HepG2 (cell line): ENCODE measurements at regions not wholly inside any gene's neighbourhood (a gene's known extent, or its start where the extent isn't known, plus 50 kb on each side); places are given as distances from the start of the nearest gene placed in this dataset.

Experiments
- ATAC-seq: fragments of 200-7000 bp; cut with Tn5 transposase; 3 replicates; pipeline ENCODE4 v1.9.1; 2020; ENCODE audit warnings: mild to moderate bottlenecking, moderate library complexity
- BruUV-seq: library from RNA; stranded (reverse); fragments of 400-500 nt; replicated peaks from 2 replicates; lab custom pipeline; 2021; lab: Mats Ljungman, UMichigan
- CTCF ChIA-PET: fragments of 300-600 bp; formaldehyde crosslinking; extraction: SDS; loops from one replicate; lab custom pipeline; 2021; ENCODE audit warnings: low total read pairs, inconsistent platforms, low intra/inter-chr PET ratio; lab: Yijun Ruan, JAX
- POLR2A ChIA-PET: fragments of 350-600 bp; sonication (Branson Sonifier 250); formaldehyde crosslinking; loops from one replicate; lab custom pipeline; 2020; ENCODE audit warnings: antibody characterized with exemption, inconsistent platforms; lab: Yijun Ruan, JAX
- DNase-seq: peaks from one replicate; pipeline ENCODE4 v3.0.0-alpha.2; 2015; ENCODE audit warnings: low spot score
- FAIRE-seq: peaks from 3 replicates; lab custom pipeline; 2011; peaks lifted over from hg19 to GRCh38; lab: Jason Lieb, UNC
- H2AFZ ChIP-seq: one replicate; pipeline ENCODE4 v1.6.1; 2011; ENCODE audit warnings: low read length, inconsistent platforms
- H3K27ac ChIP-seq: fragments of 300-600 bp; 3 replicates; pipeline ENCODE4 v1.8.0; 2011; ENCODE audit warnings: mixed run types, mild to moderate bottlenecking, mixed read lengths, low read length, inconsistent platforms; ENCODE audit not compliant: insufficient read depth; ENCODE audit errors: extremely low read length
- H3K27me3 ChIP-seq, 2 experiments: fragments of 200-600 bp in 1 of 2; 2 replicates in 1 of 2; 3 replicates in 1 of 2; pipeline versions ENCODE4 v1.6.0 to v1.8.0; 2011; ENCODE audit warnings: low read length in 2 of 2, mild to moderate bottlenecking in 2 of 2, moderate library complexity in 2 of 2, inconsistent platforms in 1 of 2; ENCODE audit not compliant: insufficient read depth in 2 of 2, control insufficient read depth in 1 of 2
- H3K36me3 ChIP-seq, 2 experiments: fragments of 200-600 bp in 1 of 2; replicated peaks in 1 of 2; 2 replicates in 1 of 2; 3 replicates in 1 of 2; pipeline versions ENCODE4 v1.5.1 to v1.8.0; 2011; ENCODE audit warnings: low read length in 2 of 2, inconsistent platforms in 1 of 2; ENCODE audit not compliant: insufficient read depth in 2 of 2, control insufficient read depth in 1 of 2
- H3K4me1 ChIP-seq: 2 replicates; pipeline ENCODE4 v1.5.1; 2012; ENCODE audit warnings: low read length, inconsistent platforms; ENCODE audit not compliant: insufficient read depth
- H3K4me2 ChIP-seq: 2 replicates; pipeline ENCODE4 v1.6.0; 2011; ENCODE audit warnings: low read depth, low read length, inconsistent platforms
- H3K4me3 ChIP-seq, 3 experiments: fragments of 200-600 bp in 1 of 3; sonication (generic), shearing (Covaris generic) in 1 of 3; replicated peaks in 1 of 3; 2 replicates each; pipeline ENCODE4 v1.5.1; 2011 to 2016; ENCODE audit warnings: low read length in 3 of 3, inconsistent platforms in 2 of 3, low read depth in 2 of 3, mild to moderate bottlenecking in 2 of 3, control low read depth in 1 of 3, mixed read lengths in 1 of 3; ENCODE audit not compliant: insufficient read depth in 1 of 3
- H3K79me2 ChIP-seq: one replicate; pipeline ENCODE4 v1.6.1; 2011; ENCODE audit warnings: low read length, inconsistent platforms; ENCODE audit not compliant: insufficient read depth
- H3K9ac ChIP-seq: 2 replicates; pipeline ENCODE4 v1.6.0; 2011; ENCODE audit warnings: mild to moderate bottlenecking, low read depth, low read length, inconsistent platforms; ENCODE audit not compliant: insufficient read depth
- H3K9me3 ChIP-seq: 2 replicates; pipeline ENCODE4 v1.5.1; 2012; ENCODE audit warnings: mild to moderate bottlenecking, low read length
- H4K20me1 ChIP-seq: 2 replicates; pipeline ENCODE4 v1.6.0; 2011; ENCODE audit warnings: inconsistent platforms, mild to moderate bottlenecking, low read length, moderate library complexity; ENCODE audit not compliant: insufficient read depth
- CCDC6 ChIP-seq: sonication (generic); formaldehyde crosslinking; IDR thresholded peaks from 2 replicates; pipeline ENCODE4 v1.8.1; 2022; ENCODE audit warnings: mild to moderate bottlenecking, missing genetic modification reagents, moderate library complexity
- GFI1 ChIP-seq: sonication (generic); formaldehyde crosslinking; IDR thresholded peaks from 2 replicates; pipeline ENCODE4 v1.5.0; 2020; ENCODE audit warnings: missing genetic modification reagents, mild to moderate bottlenecking, borderline replicate concordance
- GMEB2 ChIP-seq: IDR thresholded peaks from 2 replicates; pipeline ENCODE4 v1.6.1; 2016; ENCODE audit warnings: missing biosample characterization, missing genetic modification reagents, low read depth
- HES4 ChIP-seq: sonication (generic); formaldehyde crosslinking; IDR thresholded peaks from 2 replicates; pipeline ENCODE4 v1.9.0; 2021; ENCODE audit warnings: mild to moderate bottlenecking, missing genetic modification reagents, borderline replicate concordance
- KDM3A ChIP-seq: IDR thresholded peaks from 2 replicates; pipeline ENCODE4 v1.6.1; 2018; ENCODE audit warnings: low read depth, missing compliant biosample characterization
- NCOR1 ChIP-seq: fragments of 200-600 bp; sonication (generic); IDR thresholded peaks from 2 replicates; pipeline ENCODE4 v1.7.0; 2017; ENCODE audit warnings: antibody characterized with exemption, low read length, borderline replicate concordance
- NFYC ChIP-seq: IDR thresholded peaks from 2 replicates; pipeline ENCODE4 v1.6.1; 2016; ENCODE audit warnings: missing genetic modification reagents, missing compliant biosample characterization
- POLR2A ChIP-seq, 2 experiments: IDR thresholded peaks; 2 replicates each; pipeline ENCODE4 v1.6.1; 2011; ENCODE audit warnings: low read depth in 2 of 2, low read length in 2 of 2, mild to moderate bottlenecking in 1 of 2, moderate library complexity in 1 of 2; ENCODE audit not compliant: insufficient read depth in 1 of 2
- SETDB1 ChIP-seq: sonication (generic); formaldehyde crosslinking; IDR thresholded peaks from 2 replicates; pipeline ENCODE4 v1.5.1; 2020; ENCODE audit warnings: missing genetic modification reagents, mild to moderate bottlenecking, borderline replicate concordance
- UBTF ChIP-seq: sonication (generic); formaldehyde crosslinking; IDR thresholded peaks from 2 replicates; pipeline ENCODE4 v1.4.0; 2020; ENCODE audit warnings: mild to moderate bottlenecking, missing genetic modification reagents
- ZBTB2 ChIP-seq: sonication (generic); formaldehyde crosslinking; IDR thresholded peaks from 2 replicates; pipeline ENCODE4 v1.8.0; 2022; ENCODE audit warnings: low read depth, missing genetic modification reagents
- ZFP82 ChIP-seq: sonication (generic); formaldehyde crosslinking; IDR thresholded peaks from 2 replicates; pipeline ENCODE4 v1.5.1; 2020; ENCODE audit warnings: mild to moderate bottlenecking, missing genetic modification reagents, borderline replicate concordance
- ZNF296 ChIP-seq: sonication (generic); formaldehyde crosslinking; conservative IDR thresholded peaks from 2 replicates; pipeline ENCODE4 v1.5.0; 2020; ENCODE audit warnings: mild to moderate bottlenecking, missing genetic modification reagents
- ZNF34 ChIP-seq: sonication (generic); formaldehyde crosslinking; IDR thresholded peaks from 2 replicates; pipeline ENCODE4 v1.4.0; 2020; ENCODE audit warnings: mild to moderate bottlenecking, missing genetic modification reagents, borderline replicate concordance
- ZNF687 ChIP-seq: sonication (generic); formaldehyde crosslinking; IDR thresholded peaks from 2 replicates; pipeline ENCODE4 v1.5.1; 2020; ENCODE audit warnings: mild to moderate bottlenecking, missing genetic modification reagents, moderate library complexity
- WGBS: methylation state at CpG from one replicate; pipeline ENCODE4 v1.1.6; 2017; ENCODE audit warnings: low lambda C conversion rate; 5-methylcytosine and 5-hydroxymethylcytosine counted together
- in situ Hi-C: cut with HindIII; loops from 2 replicates; pipeline ENCODE4 v1.10.0; 2017; ENCODE audit warnings: low pct_unique_long_range_greater_than_20kb; ENCODE audit not compliant: extremely low pct_ligation_motif_present
- intact Hi-C: fragments of 100-400 bp; cut with micrococcal nuclease; formaldehyde crosslinking; loops from one replicate; pipeline ENCODE4 v1.10.0; 2022; ENCODE audit not compliant: unreplicated experiment

GRCh38 chr6:151689499-151690201 lies 117.8 kb upstream of the ESR1 start:
- Histone ChIP-seq H3K9me3 (no peaks in the 10 kb centered on the region), H3K27me3 (0 out of 5 replicates have a peak, but pooled peaks cover 0 to 6% of the 10 kb centered on the region in 2 experiments), H3K27ac (no peak overlapping the region), H3K4me2 (no peak overlapping the region), H4K20me1 (no peaks in the 10 kb centered on the region), H3K79me2 (no peaks in the 10 kb centered on the region), H3K9ac (no peak overlapping the region), H3K4me1 (peaks cover 14% of the 10 kb centered on the region), H3K4me3 (no peak overlapping the region), H3K36me3 (no peaks in the 10 kb centered on the region), H2AFZ (no peak overlapping the region)
- 61% methylated on average over 5 of the region's 5 CpGs for WGBS
- DNase-seq (no peak), FAIRE-seq (no peak), ATAC-seq (no peak)
- ChIA-PET CTCF (no interaction called here), POLR2A (no interaction called here)
- intact Hi-C loops, result no loop called here
- no TSS peak for BruUV-seq
- in situ Hi-C loops, result no loop called here
- TF ChIP-seq ZBTB2, result no peak
- no peak for TF ChIP-seq NCOR1
- TF ChIP-seq GFI1 (CRISPR knock-in tag), result no peak
- TF ChIP-seq HES4, result no peak
- TF ChIP-seq ZNF296 (CRISPR knock-in tag), result no peak
- no peak for TF ChIP-seq POLR2A (IDR thresholded peaks at IDR 0.05; ENCODE audit: insufficient read depth in 1 of 2, low read depth in 2 of 2, low read length in 2 of 2)
- TF ChIP-seq CCDC6, result no peak
- no peak for TF ChIP-seq KDM3A (CRISPR knock-in tag)
- no peak for TF ChIP-seq UBTF
- no peak for TF ChIP-seq NFYC
- no peak for TF ChIP-seq GMEB2 (CRISPR knock-in tag)
- TF ChIP-seq ZFP82 (CRISPR knock-in tag), result no peak
- TF ChIP-seq SETDB1 (CRISPR knock-in tag), result no peak
- TF ChIP-seq ZNF687 (CRISPR knock-in tag), result no peak
- no peak for TF ChIP-seq ZNF34 (CRISPR knock-in tag)
